ENCODE measurements at regions not wholly inside any gene's neighbourhood (a gene's known extent, or its start where the extent isn't known, plus 50 kb on each side); places are given as distances from the start of the nearest gene placed in this dataset.

DNA sequence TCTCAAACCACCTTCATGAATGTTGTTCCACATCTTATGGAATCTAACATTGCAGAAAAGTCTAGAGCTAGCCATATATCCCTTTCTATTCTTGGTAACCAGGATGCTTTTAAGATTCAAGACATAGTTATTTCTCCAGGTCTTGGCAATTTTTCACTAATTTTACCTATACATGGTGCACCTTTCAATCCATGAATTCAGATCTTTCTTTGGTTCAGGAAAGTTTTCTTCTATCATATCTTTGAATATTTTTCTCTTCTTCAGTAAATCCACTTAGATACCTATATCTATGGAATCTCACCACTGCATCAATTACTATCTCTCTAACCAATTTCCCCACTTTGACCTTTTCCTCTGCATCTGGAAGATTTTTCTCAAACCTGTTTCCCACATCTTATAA is 77.4 kb downstream of the PRLHR start:
- TF ChIP-seq, protein P1, sequence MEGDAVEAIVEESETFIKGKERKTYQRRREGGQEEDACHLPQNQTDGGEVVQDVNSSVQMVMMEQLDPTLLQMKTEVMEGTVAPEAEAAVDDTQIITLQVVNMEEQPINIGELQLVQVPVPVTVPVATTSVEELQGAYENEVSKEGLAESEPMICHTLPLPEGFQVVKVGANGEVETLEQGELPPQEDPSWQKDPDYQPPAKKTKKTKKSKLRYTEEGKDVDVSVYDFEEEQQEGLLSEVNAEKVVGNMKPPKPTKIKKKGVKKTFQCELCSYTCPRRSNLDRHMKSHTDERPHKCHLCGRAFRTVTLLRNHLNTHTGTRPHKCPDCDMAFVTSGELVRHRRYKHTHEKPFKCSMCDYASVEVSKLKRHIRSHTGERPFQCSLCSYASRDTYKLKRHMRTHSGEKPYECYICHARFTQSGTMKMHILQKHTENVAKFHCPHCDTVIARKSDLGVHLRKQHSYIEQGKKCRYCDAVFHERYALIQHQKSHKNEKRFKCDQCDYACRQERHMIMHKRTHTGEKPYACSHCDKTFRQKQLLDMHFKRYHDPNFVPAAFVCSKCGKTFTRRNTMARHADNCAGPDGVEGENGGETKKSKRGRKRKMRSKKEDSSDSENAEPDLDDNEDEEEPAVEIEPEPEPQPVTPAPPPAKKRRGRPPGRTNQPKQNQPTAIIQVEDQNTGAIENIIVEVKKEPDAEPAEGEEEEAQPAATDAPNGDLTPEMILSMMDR (IDR thresholded peaks at IDR 0.05): no peak
- TF ChIP-seq POLR2A (IDR thresholded peaks at IDR 0.05): no peak
- Histone ChIP-seq H3K27me3 (peaks cover 0 to 8% (median 0%) of the 10 kb centered on the region in 9 donors), H3K4me1 (no peaks in the 10 kb centered on the region), H3K27ac (no peak overlapping the region), H3K4me3 (no peak overlapping the region), H3K9me3 (peaks cover 0 to 21% (median 9%) of the 10 kb centered on the region in 12 donors), H3K36me3 (no peaks in the 10 kb centered on the region)
- ATAC-seq: no peak
- no peak for DNase-seq
- intact Hi-C loops (cut with DNase I): no loop called here

DNA sequence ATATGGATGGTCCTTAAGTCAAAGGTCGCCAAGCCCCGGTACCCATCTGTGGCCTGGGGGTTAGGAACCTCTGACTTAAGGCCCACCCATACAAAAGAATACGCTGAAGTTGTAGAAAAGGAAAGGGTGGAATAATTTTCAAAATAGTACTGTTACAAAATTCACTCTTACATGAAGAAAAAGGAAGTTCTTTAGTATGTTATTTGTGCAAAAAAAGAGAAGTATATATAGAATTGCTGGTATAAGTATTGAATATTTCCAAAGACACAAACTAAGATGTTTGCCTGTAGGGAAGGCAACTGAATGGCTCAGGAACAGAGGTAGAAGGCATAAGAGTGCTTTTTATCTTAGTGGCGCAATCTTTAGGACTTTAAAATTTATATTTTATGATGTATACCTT is 78.7 kb downstream of the PRLHR start:
- 80 to 83% (median 83%) methylated on average over 4 of the region's 4 CpGs for WGBS, 4 donors
- Histone ChIP-seq H3K4me3 (no peak overlapping the region), H3K27ac (no peak overlapping the region), H3K4me1 (no peaks in the 10 kb centered on the region), H3K27me3 (peaks cover 0 to 5% (median 0%) of the 10 kb centered on the region in 9 donors), H3K36me3 (no peaks in the 10 kb centered on the region), H3K9me3 (peaks cover 0 to 21% (median 9%) of the 10 kb centered on the region in 12 donors)
- TF ChIP-seq POLR2A (IDR thresholded peaks at IDR 0.05): no peak
- TF ChIP-seq, protein P1 (IDR thresholded peaks at IDR 0.05): no peak
- intact Hi-C loops (cut with DNase I): no loop called here
- no peak for DNase-seq
- ATAC-seq: no peak

DNA sequence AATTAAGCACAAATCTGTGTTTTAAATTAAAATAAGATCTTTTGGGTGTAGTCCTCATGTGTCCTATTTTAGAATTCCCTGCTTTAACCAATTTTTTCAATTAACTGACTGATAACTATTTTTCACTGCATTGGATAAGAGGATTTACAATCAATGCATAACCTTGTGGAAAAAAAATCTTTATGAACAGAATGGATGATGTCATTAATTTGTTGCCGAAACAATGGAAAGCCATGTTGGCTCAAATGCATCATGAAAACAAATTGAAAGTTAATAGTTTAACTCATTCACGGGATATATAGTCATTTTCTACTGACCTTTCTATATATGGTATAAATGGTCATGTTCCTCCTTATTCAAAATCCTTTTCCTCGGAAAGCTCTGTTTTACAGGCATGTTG is 82.3 kb downstream of the PRLHR start:
- H3K9me3 ChIP-seq: peaks cover 0 to 11% (median 4%) of the 10 kb centered on the region in 12 donors
- no peaks in the 10 kb centered on the region for H3K36me3 ChIP-seq
- intact Hi-C loops (cut with DNase I): no loop called here
- no peak for ATAC-seq
- TF ChIP-seq, protein P1 (IDR thresholded peaks at IDR 0.05): no peak
- TF ChIP-seq POLR2A (IDR thresholded peaks at IDR 0.05): no peak
- WGBS, 4 donors: 78 to 87% (median 84%) methylated on average over 3 of the region's 3 CpGs
- no peak for DNase-seq
- no peak overlapping the region for H3K27ac ChIP-seq
- H3K4me1 ChIP-seq: no peaks in the 10 kb centered on the region
- H3K4me3 ChIP-seq: no peak overlapping the region
- peaks cover 0 to 5% (median 0%) of the 10 kb centered on the region in 9 donors for H3K27me3 ChIP-seq

DNA sequence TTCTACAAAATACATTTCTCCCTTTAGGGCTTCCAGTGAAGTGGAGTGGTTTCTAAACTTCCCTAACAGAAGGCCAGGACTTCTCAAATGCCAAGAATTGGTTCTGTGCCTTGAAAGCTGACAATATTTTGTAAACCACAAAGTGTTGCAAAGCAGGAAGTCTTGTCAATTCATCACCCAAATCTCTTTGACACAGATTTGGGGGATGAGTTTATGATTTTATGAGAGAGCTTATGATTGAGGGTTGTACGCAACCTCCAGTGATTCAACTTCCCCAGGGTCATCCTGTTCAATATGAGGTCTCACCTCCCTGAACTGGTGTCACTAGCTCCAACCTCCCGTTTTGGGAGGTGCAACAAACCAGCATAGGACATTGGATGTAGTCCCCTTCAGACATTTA is 83.7 kb downstream of the PRLHR start:
- Histone ChIP-seq H3K27ac (no peak overlapping the region), H3K4me1 (no peaks in the 10 kb centered on the region), H3K4me3 (no peak overlapping the region), H3K36me3 (no peaks in the 10 kb centered on the region), H3K9me3 (no peaks in the 10 kb centered on the region), H3K27me3 (peaks cover 0 to 5% (median 0%) of the 10 kb centered on the region in 9 donors)
- ATAC-seq (no peak), DNase-seq (no peak)
- intact Hi-C loops (cut with DNase I): no loop called here
- 67 to 76% (median 70%) methylated on average over 2 of the region's 2 CpGs for WGBS, 4 donors
- TF ChIP-seq, protein P1 (IDR thresholded peaks at IDR 0.05): no peak
- no peak for TF ChIP-seq POLR2A (IDR thresholded peaks at IDR 0.05)

Data from heart left ventricle (tissue), 16 donors.